Gastrocnemius medialis (tissue), 4 donors: ENCODE measurements at regions not wholly inside any gene's neighbourhood (a gene's known extent, or its start where the extent isn't known, plus 50 kb on each side); places are given as distances from the start of the nearest gene placed in this dataset.

Experiments used
- ATAC-seq, 2 donors: fragments of 150-250 bp; one replicate each; pipeline ENCODE4 v1.9.1; 2016
- DNase-seq, 2 donors: peaks; one replicate each; pipeline ENCODE4 v3.0.0-alpha.2; 2019
- H3K27ac ChIP-seq, 4 donors: fragments of 200-600 bp; sonication (generic); 1 replicate in 1 of 4; 2 replicates in 3 of 4; pipeline ENCODE4 v1.5.1; 2016 to 2018; ENCODE audit warnings: mild to moderate bottlenecking in 2 of 4, moderate library complexity in 1 of 4
- H3K27me3 ChIP-seq, 3 donors: fragments of 200-600 bp; sonication (generic) in 2 of 3; 1 replicate in 1 of 3; 2 replicates in 2 of 3; pipeline versions ENCODE4 v1.5.1 to v1.6.0; 2016 to 2019; ENCODE audit warnings: mild to moderate bottlenecking in 1 of 3, moderate library complexity in 1 of 3
- H3K36me3 ChIP-seq, 2 donors: fragments of 200-600 bp; sonication (generic) in 1 of 2; one replicate each; pipeline ENCODE4 v1.5.1; 2017 to 2018
- H3K4me1 ChIP-seq, 2 donors: fragments of 200-600 bp; sonication (generic) in 1 of 2; one replicate each; pipeline ENCODE4 v1.5.1; 2016 to 2017; ENCODE audit warnings: mild to moderate bottlenecking in 2 of 2
- H3K4me3 ChIP-seq, 4 donors: fragments of 200-600 bp; sonication (generic) in 3 of 4; 1 replicate in 1 of 4; 2 replicates in 3 of 4; pipeline ENCODE4 v1.5.1; 2016 to 2019; ENCODE audit warnings: mild to moderate bottlenecking in 2 of 4
- H3K9me3 ChIP-seq, 3 donors: fragments of 200-600 bp; sonication (generic) in 2 of 3; 1 replicate in 1 of 3; 2 replicates in 2 of 3; pipeline ENCODE4 v1.5.1; 2016 to 2019
- POLR2A ChIP-seq, 2 donors: fragments of 450-650 bp; IDR thresholded peaks; one replicate each; pipeline ENCODE4 v1.6.1; 2017; ENCODE audit warnings: antibody characterized with exemption in 2 of 2, mild to moderate bottlenecking in 2 of 2, moderate library complexity in 2 of 2
- in situ Hi-C, 4 donors: fragments of 200-750 bp; cut with MboI; loops; one replicate each; pipeline versions ENCODE4 v1.15.0 to v1.8.0; 2017; ENCODE audit warnings: low sequenced_read_pairs in 4 of 4
- intact Hi-C: fragments of 100-400 bp; cut with DNase I; formaldehyde crosslinking; loops from one replicate; pipeline ENCODE4 v1.15.1; 2023; ENCODE audit warnings: low total_unique reads
- TF ChIP-seq, protein P1 (sequence below), 5 experiments: fragments of 450-650 bp in 3 of 5; fragments of 200-600 bp in 2 of 5; sonication (generic) in 2 of 5; IDR thresholded peaks in 4 of 5; conservative IDR thresholded peaks in 1 of 5; 1 replicate in 4 of 5; 2 replicates in 1 of 5; pipeline ENCODE4 v1.5.1; 2016 to 2019; ENCODE audit warnings: antibody characterized with exemption in 5 of 5, mild to moderate bottlenecking in 3 of 5, moderate library complexity in 3 of 5

DNA sequence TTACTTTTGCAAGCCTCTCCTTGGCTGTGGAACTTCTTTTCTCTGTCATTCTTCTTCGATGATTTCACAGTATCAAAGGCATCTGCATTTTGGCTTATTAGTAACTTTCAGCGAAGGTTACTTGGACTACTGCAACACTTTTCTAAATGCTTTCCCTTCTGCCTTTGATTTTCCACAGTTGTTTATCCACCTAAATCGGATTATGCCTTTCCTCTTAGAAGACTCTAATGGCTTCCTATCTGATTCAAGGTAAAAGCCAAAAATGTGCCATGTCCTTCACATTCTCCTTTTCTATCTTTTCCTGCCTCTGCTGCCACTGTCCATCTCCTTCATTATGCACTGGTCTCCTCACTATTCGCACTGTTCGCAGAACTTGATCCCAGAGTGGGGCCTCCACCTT is 1606.3 kb upstream of the LRRTM3 start:
- in situ Hi-C loops (no loop called here), intact Hi-C loops (no loop called here)
- no peak overlapping the region for H3K27ac ChIP-seq
- ATAC-seq: no peak
- H3K36me3 ChIP-seq: no peaks in the 10 kb centered on the region
- peaks cover 0 to 7% of the 10 kb centered on the region in 2 donors for H3K4me1 ChIP-seq
- no peaks in the 10 kb centered on the region for H3K27me3 ChIP-seq
- no peak for DNase-seq
- H3K9me3 ChIP-seq: no peaks in the 10 kb centered on the region
- no peak for TF ChIP-seq POLR2A (IDR thresholded peaks at IDR 0.05)
- TF ChIP-seq, protein P1, sequence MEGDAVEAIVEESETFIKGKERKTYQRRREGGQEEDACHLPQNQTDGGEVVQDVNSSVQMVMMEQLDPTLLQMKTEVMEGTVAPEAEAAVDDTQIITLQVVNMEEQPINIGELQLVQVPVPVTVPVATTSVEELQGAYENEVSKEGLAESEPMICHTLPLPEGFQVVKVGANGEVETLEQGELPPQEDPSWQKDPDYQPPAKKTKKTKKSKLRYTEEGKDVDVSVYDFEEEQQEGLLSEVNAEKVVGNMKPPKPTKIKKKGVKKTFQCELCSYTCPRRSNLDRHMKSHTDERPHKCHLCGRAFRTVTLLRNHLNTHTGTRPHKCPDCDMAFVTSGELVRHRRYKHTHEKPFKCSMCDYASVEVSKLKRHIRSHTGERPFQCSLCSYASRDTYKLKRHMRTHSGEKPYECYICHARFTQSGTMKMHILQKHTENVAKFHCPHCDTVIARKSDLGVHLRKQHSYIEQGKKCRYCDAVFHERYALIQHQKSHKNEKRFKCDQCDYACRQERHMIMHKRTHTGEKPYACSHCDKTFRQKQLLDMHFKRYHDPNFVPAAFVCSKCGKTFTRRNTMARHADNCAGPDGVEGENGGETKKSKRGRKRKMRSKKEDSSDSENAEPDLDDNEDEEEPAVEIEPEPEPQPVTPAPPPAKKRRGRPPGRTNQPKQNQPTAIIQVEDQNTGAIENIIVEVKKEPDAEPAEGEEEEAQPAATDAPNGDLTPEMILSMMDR (IDR thresholded peaks at IDR 0.05 in 4 of 5, conservative IDR thresholded peaks at IDR 0.05 in 1 of 5): no peak
- H3K4me3 ChIP-seq: no peak overlapping the region

DNA sequence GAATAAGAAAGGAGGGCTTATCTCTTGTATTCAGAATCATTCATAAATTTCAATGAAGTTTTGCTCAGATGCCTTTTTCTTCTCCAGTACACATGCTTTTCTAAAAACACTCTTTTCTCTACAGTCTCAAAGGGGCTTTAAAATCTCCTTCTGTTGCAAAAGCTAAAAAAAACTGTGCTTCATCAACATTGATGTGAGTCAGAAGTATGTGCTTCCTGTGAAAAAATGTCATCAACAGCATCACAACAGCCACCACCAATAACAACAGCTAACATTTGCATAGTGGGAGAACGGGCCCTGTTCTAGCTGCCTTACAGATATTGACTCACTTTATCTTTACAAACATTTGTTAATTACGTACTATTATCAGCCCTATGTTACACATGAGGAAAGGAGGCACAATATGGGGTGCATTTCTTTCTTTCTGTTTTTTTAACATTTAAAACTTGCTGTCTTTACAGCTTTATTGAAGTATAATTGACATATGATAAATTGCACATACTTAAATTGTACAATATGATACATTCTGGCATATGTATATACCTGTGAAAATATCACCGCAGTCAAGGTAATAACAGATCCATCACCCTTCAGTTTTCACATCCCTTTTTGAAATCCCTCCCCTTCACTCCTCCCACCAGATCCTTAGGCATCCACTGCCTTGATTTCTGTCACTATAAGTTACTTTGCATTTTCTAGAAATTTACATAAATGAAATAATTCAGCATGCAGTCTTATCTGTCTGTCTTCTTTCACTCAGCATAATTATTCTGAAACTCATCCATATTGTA is 1605.4 kb upstream of the LRRTM3 start:
- Histone ChIP-seq H3K4me1 (peaks cover 0 to 7% of the 10 kb centered on the region in 2 donors), H3K27ac (no peak overlapping the region), H3K27me3 (no peaks in the 10 kb centered on the region), H3K9me3 (no peaks in the 10 kb centered on the region), H3K36me3 (no peaks in the 10 kb centered on the region), H3K4me3 (no peak overlapping the region)
- ATAC-seq: no peak
- intact Hi-C loops (no loop called here), in situ Hi-C loops (no loop called here)
- TF ChIP-seq POLR2A (IDR thresholded peaks at IDR 0.05): no peak
- TF ChIP-seq, protein P1 (IDR thresholded peaks at IDR 0.05 in 4 of 5, conservative IDR thresholded peaks at IDR 0.05 in 1 of 5): no peak
- no peak for DNase-seq

DNA sequence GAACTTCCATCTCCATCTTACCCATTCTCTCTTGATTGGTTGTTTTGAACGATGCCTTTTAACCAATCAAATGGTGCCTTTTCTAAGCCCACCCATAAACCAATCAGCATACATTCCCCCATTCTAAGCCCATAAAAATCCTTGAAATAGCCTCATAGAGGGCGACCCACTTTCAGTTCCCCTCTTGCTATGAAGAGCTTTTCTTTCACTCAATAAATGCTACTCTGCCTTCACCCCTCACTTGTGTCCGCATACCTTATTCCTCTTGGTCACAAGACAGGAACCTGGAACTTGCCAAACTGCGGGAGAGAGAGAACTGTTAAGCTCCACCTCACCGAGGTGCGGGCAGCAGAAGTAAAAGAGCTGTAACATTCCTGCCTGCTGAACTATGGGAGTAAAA is 1602.0 kb upstream of the LRRTM3 start:
- H3K27ac ChIP-seq: no peak overlapping the region
- peaks cover 0 to 7% of the 10 kb centered on the region in 2 donors for H3K4me1 ChIP-seq
- intact Hi-C loops: no loop called here
- ATAC-seq: no peak
- H3K4me3 ChIP-seq: no peak overlapping the region
- H3K36me3 ChIP-seq: no peaks in the 10 kb centered on the region
- no peak for TF ChIP-seq POLR2A (IDR thresholded peaks at IDR 0.05)
- TF ChIP-seq, protein P1 (IDR thresholded peaks at IDR 0.05 in 4 of 5, conservative IDR thresholded peaks at IDR 0.05 in 1 of 5): no peak
- no peak for DNase-seq
- in situ Hi-C loops: no loop called here
- no peaks in the 10 kb centered on the region for H3K9me3 ChIP-seq
- H3K27me3 ChIP-seq: no peaks in the 10 kb centered on the region

DNA sequence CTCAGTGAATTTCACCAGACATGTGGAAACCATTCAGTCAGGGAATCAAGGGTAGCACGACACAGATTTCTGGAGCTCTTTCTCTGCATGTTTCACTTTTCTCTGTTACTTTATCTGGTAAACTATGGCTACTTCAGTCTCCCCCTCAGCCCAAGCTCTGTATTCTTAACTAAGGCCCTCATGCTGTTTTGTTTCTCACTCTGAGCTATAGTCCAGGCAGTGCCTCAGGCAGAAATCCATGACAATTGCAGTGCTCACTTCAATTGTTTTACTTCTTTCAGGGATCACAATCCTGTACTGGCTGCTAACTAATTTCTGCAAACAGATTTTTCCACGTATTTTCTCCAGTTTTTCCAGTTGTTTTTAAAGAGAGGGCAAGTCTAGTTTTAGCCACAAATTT is 1599.9 kb upstream of the LRRTM3 start:
- TF ChIP-seq, protein P1 (IDR thresholded peaks at IDR 0.05 in 4 of 5, conservative IDR thresholded peaks at IDR 0.05 in 1 of 5): no peak
- no peak for TF ChIP-seq POLR2A (IDR thresholded peaks at IDR 0.05)
- no peak for ATAC-seq
- no peaks in the 10 kb centered on the region for H3K4me1 ChIP-seq

More for the DNA sequence above, 1599.9 kb upstream of the LRRTM3 start:
- Histone ChIP-seq H3K27ac (no peak overlapping the region), H3K9me3 (no peaks in the 10 kb centered on the region), H3K27me3 (no peaks in the 10 kb centered on the region), H3K4me3 (no peak overlapping the region), H3K36me3 (no peaks in the 10 kb centered on the region)
- DNase-seq: no peak
- in situ Hi-C loops (no loop called here), intact Hi-C loops (no loop called here)
